ENCODE measurements at regions not wholly inside any gene's neighbourhood (a gene's known extent, or its start where the extent isn't known, plus 50 kb on each side); places are given as distances from the start of the nearest gene placed in this dataset.

DNA sequence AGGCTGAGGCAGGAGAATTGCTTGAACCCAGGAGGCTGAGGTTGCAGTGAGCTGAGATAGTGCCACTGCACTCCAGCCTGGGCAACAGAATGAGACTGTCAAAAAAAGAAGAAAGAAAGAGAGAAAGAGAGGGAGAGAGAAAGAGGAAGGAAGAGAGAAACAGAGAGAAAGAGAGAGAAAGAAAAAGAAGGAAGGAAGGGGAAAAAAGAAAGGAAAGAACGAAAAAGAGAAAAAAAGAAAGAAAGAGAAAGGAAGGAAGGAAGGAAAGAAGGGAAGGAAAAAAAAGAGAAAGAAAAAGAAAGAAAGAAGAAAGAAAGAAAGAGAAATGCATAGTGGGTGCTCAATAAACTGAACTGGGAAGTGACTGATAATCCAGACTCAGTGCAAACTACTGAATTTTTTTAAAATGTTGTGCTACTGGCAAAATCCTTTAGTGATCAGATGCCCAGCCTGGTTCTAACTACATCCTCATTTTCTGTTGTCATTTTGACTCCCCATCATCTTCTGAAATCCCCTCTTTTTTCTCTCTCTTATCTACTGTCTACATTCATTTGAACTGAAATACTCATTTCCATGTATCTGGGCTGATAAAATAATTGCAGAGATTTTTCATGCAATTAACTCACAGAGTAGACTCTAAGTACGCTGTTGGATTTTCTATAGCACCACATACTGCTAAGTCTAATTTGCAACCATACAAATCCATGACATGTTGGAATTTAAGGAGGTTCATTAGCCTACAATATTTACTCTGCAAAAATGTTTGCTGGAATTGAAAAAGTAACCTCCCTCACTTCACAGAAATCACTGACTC is 85.3 kb upstream of the HIVEP1 start:
- no peak for DNase-seq (ENCODE audit: low read depth in 4 of 4, low spot score in 2 of 4)

- DNase-seq (ENCODE audit: low read depth in 4 of 4, low spot score in 2 of 4): no peak
These were observed 86.3 kb upstream of the HIVEP1 start for GRCh38 chr6:11925805-11926204.

GRCh38 chr6:11923621-11924020 is 88.5 kb upstream of the HIVEP1 start:
- no peak for DNase-seq (ENCODE audit: low read depth in 4 of 4, low spot score in 2 of 4)

- DNase-seq (ENCODE audit: low read depth in 4 of 4, low spot score in 2 of 4): no peak
These were observed 89.2 kb upstream of the HIVEP1 start for GRCh38 chr6:11922901-11923300.

DNA sequence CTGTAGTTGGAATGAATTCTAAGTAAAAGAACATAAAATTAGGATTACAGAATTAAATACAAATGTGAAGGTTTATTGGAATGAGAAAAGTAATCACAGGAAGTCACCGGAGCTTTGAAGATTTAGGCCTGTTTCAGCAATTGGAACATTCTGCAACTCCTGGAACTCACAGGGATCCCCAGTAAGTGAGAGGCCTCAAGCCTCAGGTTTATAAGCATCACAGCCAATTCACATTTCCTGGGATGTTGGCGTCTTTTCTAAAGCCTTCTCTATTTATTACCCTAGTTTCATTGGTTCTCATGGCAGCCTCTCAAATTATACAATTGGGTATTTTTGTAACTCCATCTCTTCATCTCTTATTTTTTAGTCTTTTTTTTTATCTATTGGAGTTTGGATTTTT is 90.4 kb upstream of the HIVEP1 start:
- DNase-seq (ENCODE audit: low read depth in 4 of 4, low spot score in 2 of 4): no peak

DNA sequence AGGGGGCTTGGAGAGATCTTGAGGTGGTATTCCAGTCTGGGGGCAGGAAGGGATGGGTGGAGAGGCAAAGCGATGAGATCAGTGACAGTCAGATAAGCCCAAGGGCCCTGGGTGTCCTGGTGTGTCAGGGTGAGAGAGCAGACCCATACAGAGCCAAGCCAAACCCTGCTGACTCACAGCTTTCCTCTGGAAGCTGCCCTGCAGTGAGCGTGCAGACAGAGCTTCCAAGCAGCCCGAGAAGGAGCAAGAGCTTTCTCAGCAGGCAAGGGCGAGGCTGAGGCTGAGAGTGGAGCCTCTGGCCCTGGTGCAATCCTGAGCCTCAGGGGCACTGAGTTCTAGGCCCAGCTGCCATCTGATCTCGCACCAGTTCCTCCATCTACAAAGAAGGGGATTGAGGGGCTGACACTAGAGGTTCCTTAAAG is 91.1 kb upstream of the HIVEP1 start:
- no peak for DNase-seq (ENCODE audit: low read depth in 4 of 4, low spot score in 2 of 4)

DNA sequence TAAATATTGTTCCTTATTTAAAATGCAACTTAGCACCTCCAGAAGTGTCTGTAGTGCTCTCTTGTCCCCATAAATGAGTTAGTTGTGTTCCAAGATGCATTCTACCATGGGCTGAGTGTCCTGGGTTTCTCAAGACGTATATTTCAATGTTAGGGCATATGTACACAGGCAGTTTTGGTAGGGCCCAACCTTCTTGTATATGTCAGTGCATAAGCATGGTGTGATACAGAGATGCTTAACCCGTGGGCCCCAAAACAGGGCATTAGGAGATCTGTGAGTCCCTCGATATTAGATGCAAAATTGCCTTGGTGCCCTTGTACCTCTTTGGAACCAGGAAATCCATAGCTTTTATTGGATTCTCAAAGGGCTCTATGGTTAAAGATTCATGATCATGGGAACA is 91.5 kb upstream of the HIVEP1 start:
- no peak for DNase-seq (ENCODE audit: low read depth in 4 of 4, low spot score in 2 of 4)

DNA sequence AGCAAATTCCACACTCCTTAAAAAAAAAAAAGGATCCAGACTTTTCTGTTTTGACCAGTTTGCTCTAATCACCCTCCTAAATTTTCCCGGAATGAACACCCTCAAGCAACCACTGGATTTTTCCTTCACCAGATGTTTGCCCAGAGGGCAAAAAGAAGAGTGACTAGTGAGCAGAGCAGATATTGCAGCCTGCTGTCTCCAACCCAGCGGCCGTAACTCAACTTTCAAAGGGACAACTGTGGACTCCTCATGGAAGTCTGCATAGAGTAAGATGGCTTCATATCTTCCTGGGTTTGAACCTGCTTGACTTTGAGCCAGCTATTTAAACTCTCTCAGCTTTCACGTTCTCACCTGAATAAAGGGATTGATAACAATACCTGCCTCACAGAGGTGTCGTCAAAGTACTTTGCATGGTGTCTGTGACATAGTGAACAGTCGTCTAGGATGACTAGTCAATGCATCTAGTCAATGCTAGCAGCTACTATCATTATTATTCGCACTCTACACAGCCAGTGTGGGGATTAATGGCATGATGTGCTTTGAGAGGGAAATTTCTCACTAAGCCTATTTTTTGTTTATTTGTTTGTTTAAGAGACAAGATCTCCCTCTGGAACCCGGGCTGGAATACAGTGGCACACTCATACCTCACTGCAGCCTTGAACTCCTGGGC is 92.2 kb upstream of the HIVEP1 start:
- DNase-seq (ENCODE audit: low read depth in 4 of 4, low spot score in 2 of 4): no peak

DNA sequence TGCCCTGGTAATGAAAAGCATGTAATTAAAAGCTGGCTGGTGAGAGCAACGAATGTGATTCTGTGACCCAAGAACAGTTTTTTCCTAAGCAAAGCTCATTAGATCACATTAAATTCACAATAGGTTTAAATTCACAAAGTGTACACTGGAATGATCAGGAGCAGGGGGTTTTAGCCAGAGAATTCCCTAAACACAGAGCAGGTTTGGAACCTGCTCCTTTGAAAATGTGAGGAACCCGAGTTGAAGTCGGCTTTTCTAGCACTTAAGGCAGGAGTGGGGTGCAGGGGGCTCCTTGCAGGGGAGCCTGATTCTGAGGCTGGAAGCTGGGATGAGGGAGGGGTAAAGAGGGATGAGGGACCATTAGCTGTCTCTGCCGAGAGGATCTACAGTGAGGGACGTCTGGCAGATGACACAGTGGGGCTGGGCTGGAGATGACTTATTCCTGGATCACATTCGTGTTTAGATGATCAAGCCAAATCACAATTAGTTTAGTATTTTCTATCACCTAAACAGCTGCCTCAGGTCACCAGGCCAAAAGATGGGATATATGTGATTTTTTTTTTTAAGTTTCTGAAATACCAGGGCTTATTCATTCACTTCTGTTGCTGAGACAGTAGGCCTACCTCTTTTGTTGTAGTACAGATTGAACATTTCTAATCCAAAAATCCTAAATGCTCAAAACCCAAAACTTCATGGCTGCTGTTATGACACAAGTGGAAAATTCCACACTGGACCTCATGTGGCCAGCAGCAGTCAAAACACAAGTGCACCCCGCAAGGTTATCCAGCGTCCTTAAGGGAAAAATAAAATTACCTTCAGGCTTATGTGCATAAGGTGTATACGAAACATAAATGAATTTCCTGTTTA is 93.1 kb upstream of the HIVEP1 start:
- peak in 1 of 4 donors; percentile 31 for DNase-seq (ENCODE audit: low read depth in 4 of 4, low spot score in 2 of 4)

DNA sequence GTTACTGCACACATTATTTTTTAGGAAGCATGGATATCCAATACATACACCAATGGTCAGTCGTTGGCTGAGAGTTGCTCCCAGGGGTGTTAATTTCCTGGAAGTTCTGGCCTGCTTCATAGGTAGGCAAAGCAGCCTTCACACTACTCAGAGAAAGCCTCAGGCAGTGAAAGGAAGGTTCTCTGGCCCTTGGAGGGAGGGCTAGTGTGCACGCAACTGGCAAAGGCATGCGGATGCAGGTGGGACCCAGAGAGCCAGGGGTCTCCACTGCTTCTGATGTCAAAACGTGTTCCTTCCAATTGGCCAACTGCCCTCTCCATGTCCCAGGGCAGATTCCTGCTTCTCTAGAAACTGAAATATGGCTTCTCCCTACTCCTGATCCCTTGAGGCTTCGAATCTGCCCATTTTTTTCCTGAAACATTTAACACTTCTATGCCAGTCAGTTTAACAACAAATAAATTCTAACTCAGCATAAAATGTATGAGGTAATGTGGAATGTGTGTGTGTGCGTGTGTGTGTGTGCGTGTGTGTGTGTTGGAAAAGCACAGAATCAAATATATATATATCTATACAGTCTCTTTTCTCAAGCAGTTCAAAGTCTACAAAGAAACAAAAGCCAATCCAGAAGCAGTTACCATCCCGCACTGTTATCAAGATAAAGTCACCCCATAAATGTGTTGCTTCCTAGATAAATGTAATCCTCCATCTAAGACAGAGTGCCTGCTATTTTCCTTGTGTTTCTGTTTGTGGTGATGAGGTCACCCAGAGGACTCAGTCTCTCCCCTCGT is 94.0 kb upstream of the HIVEP1 start:
- DNase-seq (ENCODE audit: low read depth in 4 of 4, low spot score in 2 of 4): peak in 2 of 4 donors; percentile 25 to 43

DNA sequence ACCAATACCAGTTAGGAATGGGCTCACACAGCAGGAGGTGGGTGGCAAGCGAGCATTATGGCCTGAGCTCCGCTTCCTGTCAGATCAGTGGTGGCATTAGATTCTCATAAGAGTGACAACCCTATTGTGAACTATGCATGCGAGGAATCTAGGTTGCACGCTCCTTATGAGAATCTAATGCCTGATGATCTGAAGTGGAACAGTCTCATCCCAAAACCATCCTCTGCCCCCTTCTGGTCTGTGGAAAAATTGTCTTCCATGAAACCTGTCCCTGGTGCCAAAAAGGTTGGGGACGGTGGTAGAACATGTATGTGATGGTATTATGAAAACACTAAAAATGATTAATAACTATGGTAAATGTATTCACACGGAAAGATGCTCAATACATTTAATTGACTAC is 99.7 kb upstream of the HIVEP1 start:
- DNase-seq (ENCODE audit: low read depth in 4 of 4, low spot score in 2 of 4): no peak

DNA sequence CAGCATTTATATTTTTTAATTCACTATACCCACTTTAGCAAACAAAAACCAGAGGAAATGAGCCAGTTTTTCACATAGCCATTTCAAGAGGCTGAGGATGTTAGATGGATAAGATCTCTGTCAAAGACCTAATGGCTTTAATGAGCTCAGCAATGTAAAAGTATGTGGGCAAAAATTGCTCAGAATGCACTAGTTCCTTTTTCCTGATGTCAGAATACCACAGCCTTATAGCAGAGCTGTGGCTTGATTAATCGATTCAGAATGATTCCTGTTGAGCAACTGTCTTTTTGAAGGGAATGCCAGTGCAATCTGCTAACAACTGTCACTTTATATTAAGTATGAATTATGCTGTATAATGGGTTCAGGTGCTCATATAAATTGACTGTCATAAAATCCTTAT is 100.6 kb upstream of the HIVEP1 start:
- DNase-seq (ENCODE audit: low read depth in 4 of 4, low spot score in 2 of 4): no peak

DNA sequence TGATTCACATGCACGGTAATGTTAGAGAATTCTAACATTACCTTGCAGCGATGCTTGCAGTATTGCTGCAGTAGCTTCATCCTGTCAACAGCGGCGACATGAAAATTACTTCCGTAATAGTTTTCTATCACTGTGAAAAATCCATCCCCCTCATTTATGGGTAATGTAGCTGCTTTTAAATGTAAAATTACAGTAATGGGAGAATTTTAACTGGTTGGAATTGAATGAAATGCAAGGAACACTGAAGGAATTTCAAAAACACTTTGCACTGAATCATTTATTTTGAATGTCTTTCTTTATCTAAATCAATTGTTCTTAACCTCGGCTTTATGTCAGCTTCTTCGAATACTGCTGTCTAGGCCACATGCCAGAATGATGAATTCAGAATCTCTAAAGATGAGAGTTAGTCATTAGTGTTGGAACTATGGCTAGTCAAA is 102.4 kb upstream of the HIVEP1 start:
- no peak for DNase-seq (ENCODE audit: low read depth in 4 of 4, low spot score in 2 of 4)

DNA sequence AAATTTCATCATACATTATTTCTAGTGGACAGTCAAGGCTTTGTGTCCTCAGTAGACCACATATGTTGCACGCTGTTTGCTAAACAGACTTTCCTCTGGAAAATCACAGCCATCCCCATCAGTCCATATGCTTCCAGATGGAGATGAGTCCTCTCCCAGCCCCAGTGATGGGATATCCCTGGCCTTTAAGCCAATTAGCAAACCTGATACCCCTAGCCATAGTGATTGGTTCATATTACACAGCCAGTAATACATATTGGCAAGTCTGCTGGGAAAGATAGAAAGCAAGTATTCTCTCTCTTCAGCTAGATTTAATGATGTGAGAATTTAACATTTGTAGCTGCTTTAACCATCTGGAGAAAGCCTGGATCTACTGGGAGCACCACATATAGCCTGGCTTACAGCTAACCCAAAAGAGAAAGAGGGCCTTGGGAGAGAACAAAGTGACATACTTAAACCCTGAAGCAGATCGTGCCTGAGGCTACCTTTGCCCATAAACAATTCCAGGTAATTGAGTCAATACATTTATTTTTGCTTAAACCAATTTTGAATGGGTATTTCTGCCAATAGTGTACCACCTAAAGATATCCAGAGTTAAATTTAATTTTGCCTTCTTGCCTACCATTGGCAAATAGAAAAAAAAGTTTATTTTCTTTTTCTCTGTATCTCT is 103.5 kb upstream of the HIVEP1 start:
- no peak for DNase-seq (ENCODE audit: low read depth in 4 of 4, low spot score in 2 of 4)

- DNase-seq (ENCODE audit: low read depth in 4 of 4, low spot score in 2 of 4): no peak
These were observed 108.5 kb upstream of the HIVEP1 start for GRCh38 chr6:11903645-11904044.

DNA sequence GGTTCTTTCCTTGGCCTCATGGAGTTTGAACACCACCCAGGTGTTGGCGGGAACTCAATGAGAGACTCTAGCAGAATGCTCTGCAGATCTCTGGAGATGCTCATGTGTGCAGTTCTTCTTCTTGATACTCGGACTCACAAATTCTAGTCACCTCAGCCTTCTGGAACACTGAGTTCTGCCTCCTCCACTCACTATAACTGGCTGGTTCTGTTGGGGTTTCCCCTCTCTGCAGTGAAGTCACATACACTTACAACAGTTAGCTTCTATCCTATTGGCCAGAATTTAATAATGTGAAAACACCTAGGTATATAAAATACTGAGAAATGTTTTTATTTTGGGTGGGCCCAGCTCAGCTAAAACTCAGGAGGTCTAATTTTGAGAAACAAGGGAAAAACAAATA is 109.6 kb upstream of the HIVEP1 start:
- DNase-seq (ENCODE audit: low read depth in 4 of 4, low spot score in 2 of 4): no peak

GRCh38 chr6:11900662-11901598 is 111.2 kb upstream of the HIVEP1 start:
- DNase-seq (ENCODE audit: low read depth in 4 of 4, low spot score in 2 of 4): no peak

- no peak for DNase-seq (ENCODE audit: low read depth in 4 of 4, low spot score in 2 of 4)
These were observed 112.5 kb upstream of the HIVEP1 start for GRCh38 chr6:11899645-11900044.

DNA sequence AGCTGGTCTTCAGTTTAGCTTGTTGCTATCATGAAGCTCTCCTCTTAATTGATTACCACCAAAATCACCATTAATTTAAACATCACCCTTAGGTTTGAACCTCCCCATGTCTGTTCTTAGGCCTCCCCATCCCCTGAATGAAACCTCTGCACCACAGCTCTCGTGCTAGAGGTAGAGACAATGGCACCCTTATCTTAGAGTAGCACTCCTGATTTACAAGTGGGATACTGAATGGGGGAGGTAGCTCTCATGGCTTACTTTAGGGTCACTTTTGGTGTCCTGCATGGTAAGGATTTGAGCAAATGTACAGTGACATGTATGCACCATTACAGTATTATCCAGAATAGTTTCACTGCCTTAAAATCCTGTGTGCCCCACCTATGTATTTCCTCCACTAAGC is 115.6 kb upstream of the ADTRP start:
- DNase-seq (ENCODE audit: low read depth in 4 of 4, low spot score in 2 of 4): no peak

Measured in left renal cortex interstitium (tissue), 4 donors.